ENCODE measurements at regions not wholly inside any gene's neighbourhood (a gene's known extent, or its start where the extent isn't known, plus 50 kb on each side); places are given as distances from the start of the nearest gene placed in this dataset.

DNA sequence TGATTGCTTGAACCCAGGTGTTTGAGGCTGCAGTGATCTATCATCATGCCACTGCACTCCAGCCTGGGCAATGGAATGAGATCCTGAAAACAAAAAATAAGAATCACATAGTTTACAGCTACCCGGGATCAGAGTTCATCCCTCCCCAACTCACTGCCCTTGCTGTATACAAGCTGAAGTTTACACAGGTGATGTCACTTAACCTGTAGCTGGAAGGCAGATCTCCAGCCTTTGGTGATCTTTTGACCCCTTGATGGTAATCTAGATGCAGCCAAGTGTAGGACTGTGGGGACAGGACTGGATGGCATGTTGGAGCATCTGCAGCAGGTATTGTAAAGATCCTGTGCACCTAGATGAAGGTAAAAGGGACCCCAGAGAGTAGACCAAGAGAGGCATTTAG is 66.7 kb upstream of the SLC14A2 start:
- no peak for DNase-seq

DNA sequence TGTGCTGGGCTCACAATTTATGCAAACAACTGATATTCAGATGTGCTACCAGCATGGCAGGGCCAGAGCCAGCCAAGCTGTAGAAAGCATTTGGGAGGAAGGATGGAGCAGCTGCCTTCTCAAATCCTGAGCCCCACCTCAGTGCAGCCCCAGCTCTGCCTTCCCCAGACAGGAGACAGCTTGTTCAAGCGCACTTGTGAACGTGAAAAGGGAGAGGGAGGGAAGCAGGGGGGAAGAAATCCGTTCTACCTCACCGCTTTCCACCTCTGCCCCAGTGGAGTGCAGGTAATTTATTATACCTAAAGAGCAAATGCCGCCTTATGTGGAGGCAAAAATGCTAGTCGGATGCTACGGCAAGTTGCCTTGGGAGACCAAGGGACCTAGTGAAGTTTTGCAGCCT is 66.0 kb upstream of the SLC14A2 start:
- DNase-seq: no peak

DNA sequence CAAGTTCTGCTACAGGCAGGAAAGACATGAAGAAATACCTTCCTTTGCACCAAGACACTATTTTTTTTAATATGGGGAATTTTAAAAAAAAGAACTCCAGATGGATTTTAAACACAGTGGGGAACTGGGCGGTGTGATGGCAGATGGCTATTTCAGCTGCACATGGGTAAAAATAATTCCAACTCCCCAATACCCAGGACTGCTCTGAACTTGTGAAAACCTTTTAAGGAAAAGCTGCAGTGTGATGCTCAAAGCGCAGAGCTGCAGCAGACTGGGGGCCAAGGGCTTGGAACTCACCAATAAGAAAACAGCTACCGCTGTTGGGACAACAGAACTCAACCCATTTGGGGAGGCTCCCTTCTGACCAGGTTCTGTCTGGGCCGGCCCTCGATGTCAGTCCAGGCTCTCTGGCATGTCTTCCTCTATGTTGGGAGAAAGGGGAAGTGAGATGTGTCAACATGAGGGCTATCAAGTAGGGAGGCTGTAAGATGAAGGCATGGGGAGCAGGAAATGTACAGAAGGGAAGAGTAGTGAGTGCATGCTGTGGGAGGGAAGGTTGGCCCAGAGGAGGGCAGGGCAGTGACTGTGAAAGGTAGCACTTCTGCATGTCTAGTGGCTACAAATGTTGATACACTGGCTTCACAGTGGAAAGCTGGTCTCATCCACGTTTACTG is 64.0 kb upstream of the SLC14A2 start:
- DNase-seq: no peak

DNA sequence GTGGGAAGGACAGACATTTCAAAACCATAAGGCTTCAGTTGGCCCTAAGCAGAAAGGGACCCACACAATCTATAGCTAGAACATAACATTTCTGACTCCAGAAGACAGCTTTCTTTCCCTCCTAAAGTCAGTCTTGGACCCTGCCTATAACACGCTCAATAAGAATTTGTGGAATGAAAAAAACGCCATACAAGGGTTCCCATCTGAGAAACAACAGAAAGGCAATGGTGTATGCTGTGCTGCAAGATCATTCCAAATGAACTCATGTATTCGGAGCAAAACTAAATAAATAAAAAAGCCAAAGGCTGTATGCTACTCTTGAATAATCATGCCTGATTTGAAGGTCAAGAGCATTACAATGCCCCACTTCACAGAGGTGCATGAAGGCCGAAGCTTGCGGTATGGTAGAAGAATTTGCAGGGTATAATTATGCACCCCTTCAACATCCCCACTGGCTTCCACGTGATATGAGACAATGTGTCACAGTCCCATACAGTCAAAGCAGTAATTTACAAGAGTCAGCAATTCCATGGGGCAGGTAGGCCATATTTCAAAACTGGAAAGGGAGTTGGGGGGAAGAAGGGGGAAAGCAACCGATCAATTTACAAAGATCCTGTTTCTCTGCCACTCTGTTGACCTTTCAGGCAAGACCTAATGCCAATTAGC is 61.4 kb upstream of the SLC14A2 start:
- DNase-seq: no peak

DNA sequence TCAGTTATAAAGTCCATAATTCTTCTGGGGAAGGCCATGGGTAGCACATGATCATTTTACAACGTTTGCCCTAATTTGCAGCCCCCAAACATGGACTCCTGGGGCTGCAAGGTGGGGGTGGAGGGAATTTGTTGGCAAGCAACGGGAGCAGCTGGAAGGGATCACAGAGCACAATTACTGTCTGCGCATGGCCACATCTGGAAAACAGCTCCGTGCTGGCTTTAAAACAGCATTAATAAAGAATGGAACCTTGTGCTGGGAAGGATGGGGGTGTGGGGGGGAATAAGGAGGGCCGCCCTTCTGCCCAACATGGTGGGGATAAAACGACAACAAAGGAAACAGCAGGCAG is 60.9 kb upstream of the SLC14A2 start:
- no peak for DNase-seq

DNA sequence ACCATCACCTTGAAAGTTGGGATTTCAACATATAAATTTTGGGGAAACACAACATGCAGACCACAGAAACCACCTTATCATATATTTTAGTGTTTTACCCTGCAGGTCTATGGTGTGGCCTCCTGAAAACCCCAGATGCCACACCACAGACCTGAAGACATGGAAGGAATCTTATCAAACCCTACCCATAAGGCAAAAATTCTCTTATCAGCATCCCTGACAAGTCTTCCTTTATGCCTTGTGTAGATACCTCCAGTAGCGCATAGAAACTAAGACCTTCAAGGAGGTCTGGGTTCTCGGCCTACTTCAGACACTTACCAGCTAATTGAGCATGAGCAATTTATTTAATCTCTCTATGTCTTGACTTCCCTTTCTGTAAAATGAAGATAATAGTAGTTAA is 59.1 kb upstream of the SLC14A2 start:
- no peak for DNase-seq

DNA sequence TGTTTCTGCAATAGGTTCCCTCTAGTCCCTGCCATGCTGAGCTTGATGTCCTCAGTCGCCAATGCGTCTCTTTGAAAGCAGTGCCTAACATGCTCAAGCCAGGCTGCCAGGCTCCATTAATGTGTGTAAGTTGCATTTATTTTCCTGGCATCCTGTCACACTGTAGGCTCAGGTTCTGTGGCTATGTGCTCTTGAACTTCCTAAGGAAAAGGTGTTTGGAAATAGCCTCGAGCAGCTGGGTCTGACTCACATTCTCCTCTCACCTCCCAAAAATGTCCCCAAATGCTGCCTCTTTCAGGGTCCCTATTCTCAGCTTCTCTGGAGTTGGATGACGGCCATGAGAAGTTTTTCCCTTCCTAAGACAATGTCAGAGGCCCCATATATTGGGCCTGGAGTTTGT is 58.0 kb upstream of the SLC14A2 start:
- no peak for DNase-seq

DNA sequence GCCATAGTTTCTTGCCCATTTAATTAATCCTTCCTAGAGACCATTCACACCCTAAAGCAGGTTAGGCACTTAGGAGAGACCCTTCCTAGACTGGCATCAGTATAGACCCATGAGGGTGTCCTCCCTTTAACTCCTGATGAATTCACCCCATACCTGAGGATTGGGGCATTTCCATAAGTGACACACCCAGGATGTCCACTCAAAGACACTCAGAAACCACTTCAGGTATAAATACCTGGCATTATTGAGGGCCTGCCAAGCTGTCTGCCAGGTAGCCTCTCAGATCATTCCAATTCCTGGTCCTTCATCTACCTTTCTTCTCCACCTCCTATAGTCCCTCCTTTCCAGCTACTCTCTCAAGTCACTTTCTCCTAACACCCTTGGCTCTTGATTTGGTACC is 57.5 kb upstream of the SLC14A2 start:
- DNase-seq: no peak

DNA sequence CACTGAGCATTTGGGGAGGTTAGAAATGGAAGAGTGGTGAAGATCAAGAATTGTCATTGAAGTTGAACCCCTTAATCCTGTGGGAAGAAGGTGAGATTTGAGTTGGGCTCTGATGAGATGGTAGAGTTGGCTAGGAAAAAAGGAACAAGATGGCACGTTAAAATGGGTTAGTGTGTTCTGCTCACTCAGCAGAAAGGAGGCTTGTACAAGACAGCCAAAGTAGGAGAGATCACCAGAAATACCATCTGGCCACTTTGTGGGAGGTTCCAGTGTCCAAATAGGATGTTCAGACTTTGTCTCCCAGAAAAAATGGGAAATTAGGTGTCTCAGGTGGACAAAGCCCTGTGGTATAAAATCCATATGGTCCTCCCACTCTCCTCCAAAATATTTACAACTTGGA is 56.0 kb upstream of the SLC14A2 start:
- no peak for DNase-seq

DNA sequence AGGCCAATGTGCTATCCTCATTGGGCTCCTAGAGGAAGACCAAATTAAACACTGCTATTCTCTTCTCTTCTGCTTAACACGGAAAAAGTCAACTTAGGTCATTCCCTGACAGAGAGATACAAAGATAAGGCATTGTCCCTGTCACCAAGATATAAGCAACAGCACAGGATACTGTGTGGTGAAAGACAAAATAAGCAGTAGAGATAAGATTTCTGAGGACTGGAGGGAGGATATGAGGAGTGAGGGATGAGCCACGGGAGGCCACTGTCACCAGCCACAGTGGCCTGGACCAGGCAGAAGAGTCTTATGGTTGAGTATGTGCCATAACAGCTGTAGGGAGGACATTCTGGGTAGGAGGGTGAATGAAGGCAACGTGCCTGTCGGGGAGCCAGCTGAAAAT is 54.4 kb upstream of the SLC14A2 start:
- no peak for DNase-seq

DNA sequence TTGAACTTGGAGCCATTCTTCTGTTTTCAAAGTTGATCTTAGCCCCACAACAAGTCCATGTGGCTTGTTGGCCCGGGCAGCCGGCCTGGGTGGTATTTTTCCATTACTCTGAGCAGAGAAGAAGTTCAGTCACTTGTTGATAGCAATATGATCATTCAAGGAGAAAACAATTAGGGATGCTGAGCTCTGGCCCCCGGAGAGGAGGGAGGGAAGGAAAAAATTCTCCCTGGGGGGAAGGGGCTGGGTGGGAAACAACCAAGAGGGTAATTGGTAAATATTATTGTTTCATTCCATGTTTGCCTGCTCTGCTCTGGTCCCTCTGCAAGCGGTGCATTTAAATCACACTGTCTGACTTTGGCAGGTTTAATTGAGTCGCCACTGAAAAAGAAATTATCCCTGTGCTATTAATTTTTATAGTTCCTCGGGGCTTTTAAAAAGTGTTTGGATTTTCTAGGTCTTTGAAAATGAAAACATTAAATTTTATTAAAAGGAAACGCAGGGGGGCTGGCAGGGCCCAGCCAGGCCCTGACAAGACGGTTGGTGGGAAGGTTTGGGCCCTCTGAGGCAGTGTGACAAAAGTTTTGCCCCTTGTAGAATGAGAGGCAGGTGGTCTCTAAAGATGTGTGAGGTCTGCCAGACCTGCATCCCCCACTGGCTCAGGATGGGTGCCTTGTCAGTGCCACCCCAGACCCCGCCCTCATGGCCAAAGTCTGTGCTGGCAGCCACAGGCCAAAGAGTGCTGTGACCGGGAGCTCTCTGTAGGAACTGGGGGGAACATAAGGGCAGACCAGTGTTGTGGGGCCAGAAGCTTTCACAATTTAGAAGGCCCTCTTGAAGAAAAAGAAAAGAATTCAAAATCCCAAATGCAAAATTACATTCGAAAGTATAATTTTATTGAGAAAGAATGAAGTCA is 52.5 kb upstream of the SLC14A2 start:
- DNase-seq: no peak

DNA sequence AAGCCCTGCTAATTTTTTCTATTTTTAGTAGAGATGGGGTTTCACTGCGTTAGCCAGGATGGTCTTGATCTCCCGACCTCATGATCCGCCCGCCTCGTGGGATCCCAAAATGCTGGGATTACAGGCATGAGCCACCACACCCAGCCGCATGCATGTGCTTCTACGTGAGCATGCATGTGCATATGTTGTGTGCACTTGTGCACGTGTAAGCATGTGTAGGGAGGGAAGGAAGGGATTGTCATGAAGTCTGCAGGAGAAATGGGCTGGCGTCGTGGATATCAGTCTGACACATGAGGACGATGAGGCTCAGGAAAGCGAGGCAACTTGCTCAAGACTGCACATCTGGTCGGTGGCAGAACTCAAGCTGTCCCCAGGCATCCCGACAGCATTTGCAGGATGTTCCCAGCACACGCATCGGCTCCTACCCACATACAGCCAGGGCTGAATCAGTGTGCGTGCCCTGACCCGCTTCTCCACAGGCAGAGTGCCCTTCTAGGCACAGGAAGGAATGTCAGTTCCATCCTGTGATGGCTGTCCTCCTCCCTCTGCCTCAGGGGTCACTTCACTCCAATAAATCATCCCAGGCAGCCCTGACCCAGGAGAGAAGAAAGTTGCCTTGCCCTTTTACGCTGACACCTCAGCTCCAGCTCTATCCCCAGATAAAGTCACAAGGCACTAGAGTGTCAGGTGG is 49.9 kb upstream of the SLC14A2 start:
- DNase-seq: no peak
